H1 (cell line): ENCODE measurements at regions not wholly inside any gene's neighbourhood (a gene's known extent, or its start where the extent isn't known, plus 50 kb on each side); places are given as distances from the start of the nearest gene placed in this dataset.

Experiments
- CTCF ChIA-PET: fragments of 300-600 bp; sonication (Branson Sonifier 250); formaldehyde crosslinking; loops from one replicate; lab custom pipeline; 2021; ENCODE audit not compliant: partially characterized antibody; lab: Charles Lee
- POLR2A ChIA-PET: fragments of 300-600 bp; sonication (Branson Sonifier 250); formaldehyde crosslinking; loops from one replicate; lab custom pipeline; 2021; ENCODE audit warnings: inconsistent platforms; ENCODE audit not compliant: partially characterized antibody; lab: Charles Lee
- DNase-seq, 2 experiments: peaks; one replicate each; pipeline versions ENCODE4 v3.0.0 to v3.0.0-alpha.2; 2010 to 2022; ENCODE audit warnings: low spot score in 2 of 2, low read depth in 1 of 2, mixed read lengths in 1 of 2
- FAIRE-seq: peaks from 2 replicates; lab custom pipeline; 2011; peaks lifted over from hg19 to GRCh38; lab: Jason Lieb, UNC
- H2AFZ ChIP-seq: 2 replicates; pipeline ENCODE4 v1.8.1; 2012; ENCODE audit warnings: low read length, inconsistent platforms
- H2AK5ac ChIP-seq: 2 replicates; pipeline ENCODE4 v1.6.1; 2013; ENCODE audit warnings: low read depth, low read length
- H2BK120ac ChIP-seq: replicated peaks from 2 replicates; pipeline ENCODE3; 2013; ENCODE audit warnings: low read depth, low read length, inconsistent platforms
- H2BK12ac ChIP-seq: 2 replicates; pipeline ENCODE4 v1.6.1; 2013; ENCODE audit warnings: low read depth, low read length
- H2BK15ac ChIP-seq: 2 replicates; pipeline ENCODE4 v1.6.1; 2013; ENCODE audit warnings: low read length
- H2BK20ac ChIP-seq: 2 replicates; pipeline ENCODE4 v1.6.1; 2013; ENCODE audit warnings: low read length
- H2BK5ac ChIP-seq: 2 replicates; pipeline ENCODE4 v1.6.1; 2013; ENCODE audit warnings: low read depth, low read length
- H3K14ac ChIP-seq: 2 replicates; pipeline ENCODE4 v1.6.1; 2013; ENCODE audit warnings: inconsistent platforms; ENCODE audit not compliant: insufficient read length
- H3K18ac ChIP-seq: 2 replicates; pipeline ENCODE4 v1.6.1; 2013; ENCODE audit warnings: low read length; ENCODE audit errors: extremely low read depth
- H3K23ac ChIP-seq: 2 replicates; pipeline ENCODE4 v1.6.1; 2013; ENCODE audit warnings: inconsistent platforms; ENCODE audit not compliant: insufficient read length
- H3K23me2 ChIP-seq: 2 replicates; pipeline ENCODE4 v1.6.1; 2013; ENCODE audit warnings: low read depth, low read length
- H3K27ac ChIP-seq: 2 replicates; pipeline ENCODE4 v1.6.1; 2011; ENCODE audit warnings: low read depth, low read length, inconsistent platforms
- H3K27me3 ChIP-seq, 4 experiments: replicated peaks in 1 of 4; 1 replicate in 1 of 4; 2 replicates in 3 of 4; pipeline versions ENCODE4 v1.6.1 to v1.8.1; 2011 to 2013; ENCODE audit warnings: low read length in 3 of 4, mild to moderate bottlenecking in 3 of 4, inconsistent platforms in 2 of 4, mixed read lengths in 2 of 4, moderate library complexity in 1 of 4; ENCODE audit not compliant: control insufficient read depth in 3 of 4, insufficient read depth in 3 of 4; ENCODE audit errors: extremely low read depth in 1 of 4
- H3K36me3 ChIP-seq, 4 experiments: 2 replicates each; pipeline versions ENCODE4 v1.6.1 to v1.8.1; 2011 to 2013; ENCODE audit warnings: mild to moderate bottlenecking in 4 of 4, low read length in 3 of 4, moderate library complexity in 2 of 4, control low read depth in 1 of 4, inconsistent platforms in 1 of 4; ENCODE audit not compliant: insufficient read depth in 4 of 4, control insufficient read depth in 2 of 4
- H3K4ac ChIP-seq: replicated peaks from 2 replicates; pipeline ENCODE3; 2013; ENCODE audit warnings: low read length, low read depth, mixed read lengths, inconsistent platforms; ENCODE audit not compliant: insufficient read length
- H3K4me1 ChIP-seq, 4 experiments: replicated peaks in 1 of 4; 1 replicate in 1 of 4; 2 replicates in 3 of 4; pipeline versions ENCODE4 v1.6.1 to v1.8.1; 2011 to 2013; ENCODE audit warnings: low read length in 3 of 4, inconsistent platforms in 2 of 4, mixed read lengths in 1 of 4; ENCODE audit not compliant: insufficient read depth in 4 of 4, control insufficient read depth in 3 of 4
- H3K4me2 ChIP-seq, 2 experiments: 2 replicates each; pipeline versions ENCODE4 v1.6.1 to v1.8.1; 2011 to 2013; ENCODE audit warnings: low read depth in 2 of 2, low read length in 2 of 2, control low read depth in 1 of 2, inconsistent platforms in 1 of 2, mild to moderate bottlenecking in 1 of 2; ENCODE audit not compliant: insufficient read depth in 1 of 2
- H3K4me3 ChIP-seq, 4 experiments: fragments of 200-600, 300-600 bp in 1 of 4; sonication (generic), shearing (Covaris generic), sonication (Bioruptor Twin) in 1 of 4; 2 replicates each; pipeline versions ENCODE4 v1.5.1 to v1.8.1; 2011 to 2016; ENCODE audit warnings: low read length in 4 of 4, low read depth in 3 of 4, control low read depth in 2 of 4, inconsistent platforms in 2 of 4, mild to moderate bottlenecking in 2 of 4, mixed read lengths in 1 of 4, moderate library complexity in 1 of 4; ENCODE audit not compliant: insufficient read depth in 2 of 4; ENCODE audit errors: extremely low read depth in 1 of 4
- H3K56ac ChIP-seq: replicated peaks from 2 replicates; pipeline ENCODE3; 2013; ENCODE audit warnings: low read depth, mild to moderate bottlenecking, mixed read lengths, low read length, inconsistent platforms; ENCODE audit not compliant: insufficient read length
- H3K79me1 ChIP-seq: 2 replicates; pipeline ENCODE4 v1.6.1; 2013; ENCODE audit warnings: low read depth, low read length, control low read depth
- H3K79me2 ChIP-seq, 2 experiments: 2 replicates each; pipeline versions ENCODE4 v1.6.1 to v1.8.1; 2012 to 2013; ENCODE audit warnings: low read length in 2 of 2, mild to moderate bottlenecking in 2 of 2, inconsistent platforms in 1 of 2; ENCODE audit not compliant: insufficient read depth in 2 of 2, control insufficient read depth in 1 of 2
- H3K9ac ChIP-seq, 4 experiments: replicated peaks in 1 of 4; 1 replicate in 1 of 4; 2 replicates in 3 of 4; pipeline versions ENCODE4 v1.6.1 to v1.8.1; 2011 to 2013; ENCODE audit warnings: low read depth in 3 of 4, low read length in 3 of 4, control low read depth in 2 of 4, mild to moderate bottlenecking in 2 of 4, moderate library complexity in 2 of 4, inconsistent platforms in 1 of 4; ENCODE audit errors: extremely low read depth in 1 of 4
- H3K9me3 ChIP-seq, 2 experiments: 2 replicates each; pipeline versions ENCODE4 v1.6.1 to v1.8.1; 2012 to 2013; ENCODE audit warnings: mild to moderate bottlenecking in 2 of 2, moderate library complexity in 2 of 2, control low read depth in 1 of 2, inconsistent platforms in 1 of 2, low read depth in 1 of 2, low read length in 1 of 2, mixed read lengths in 1 of 2; ENCODE audit not compliant: insufficient read depth in 2 of 2
- H4K20me1 ChIP-seq, 2 experiments: replicated peaks in 1 of 2; 2 replicates each; pipeline versions ENCODE3 to v1.8.1; 2011 to 2013; ENCODE audit warnings: inconsistent platforms in 2 of 2, low read length in 2 of 2, mild to moderate bottlenecking in 1 of 2; ENCODE audit not compliant: insufficient read depth in 2 of 2, control insufficient read depth in 1 of 2
- H4K5ac ChIP-seq: 2 replicates; pipeline ENCODE4 v1.6.1; 2013; ENCODE audit warnings: low read length, low read depth, mixed read lengths, inconsistent platforms; ENCODE audit not compliant: insufficient read length
- H4K8ac ChIP-seq: 2 replicates; pipeline ENCODE4 v1.8.0; 2013; ENCODE audit warnings: mild to moderate bottlenecking, moderate library complexity, low read length, inconsistent platforms; ENCODE audit not compliant: insufficient read depth; ENCODE audit errors: extremely low read depth
- H4K91ac ChIP-seq: replicated peaks from 2 replicates; pipeline ENCODE3; 2013; ENCODE audit warnings: low read length, mixed read lengths, inconsistent platforms; ENCODE audit not compliant: insufficient read length
- ASH2L ChIP-seq: fragments of 200-600, 300-600 bp; sonication (generic); IDR thresholded peaks from one replicate; pipeline ENCODE4 v1.7.1; 2017; ENCODE audit warnings: low read length
- BACH1 ChIP-seq: IDR thresholded peaks from 2 replicates; pipeline ENCODE4 v1.6.1; 2012; ENCODE audit warnings: low read length, improper control_type of control experiment
- E2F6 ChIP-seq: IDR thresholded peaks from 2 replicates; pipeline ENCODE4 v1.6.1; 2012; ENCODE audit warnings: inconsistent platforms
- EP300 ChIP-seq, 2 experiments: IDR thresholded peaks; 1 replicate in 1 of 2; 2 replicates in 1 of 2; pipeline ENCODE4 v1.6.1; 2011 to 2012; ENCODE audit warnings: low read depth in 2 of 2, low read length in 2 of 2, mild to moderate bottlenecking in 2 of 2, borderline replicate concordance in 1 of 2, inconsistent platforms in 1 of 2, moderate library complexity in 1 of 2
- EZH2 ChIP-seq: fragments of 200-600 bp; sonication (generic); IDR thresholded peaks from 2 replicates; pipeline ENCODE4 v1.7.1; 2012; ENCODE audit warnings: low read depth, mild to moderate bottlenecking, moderate library complexity, low read length, inconsistent platforms; ENCODE audit not compliant: severe bottlenecking
- GTF2F1 ChIP-seq: IDR thresholded peaks from 2 replicates; pipeline ENCODE4 v1.6.1; 2012; ENCODE audit warnings: low read depth, low read length, improper control_type of control experiment, borderline replicate concordance
- RFX5 ChIP-seq: IDR thresholded peaks from 2 replicates; pipeline ENCODE4 v1.6.1; 2011; ENCODE audit warnings: low read depth, low read length, improper control_type of control experiment, borderline replicate concordance
- RXRA ChIP-seq: IDR thresholded peaks from 2 replicates; pipeline ENCODE4 v1.6.1; 2011; ENCODE audit warnings: low read depth, mild to moderate bottlenecking, low read length, moderate library complexity; ENCODE audit not compliant: insufficient read depth
- SIX5 ChIP-seq: IDR thresholded peaks from 2 replicates; pipeline ENCODE4 v1.6.1; 2011; ENCODE audit warnings: mild to moderate bottlenecking, low read depth, low read length
- TAF1 ChIP-seq: IDR thresholded peaks from 2 replicates; pipeline ENCODE4 v1.6.1; 2011; ENCODE audit warnings: mild to moderate bottlenecking, low read depth, low read length
- TAF7 ChIP-seq: optimal IDR thresholded peaks from 2 replicates; pipeline ENCODE3; 2011; ENCODE audit warnings: low read depth, mild to moderate bottlenecking, inconsistent platforms, low read length, moderate library complexity, borderline replicate concordance
- TBP ChIP-seq: IDR thresholded peaks from 2 replicates; pipeline ENCODE4 v1.6.1; 2011; ENCODE audit warnings: low read depth, low read length, improper control_type of control experiment
- TCF12 ChIP-seq: IDR thresholded peaks from 2 replicates; pipeline ENCODE4 v1.6.1; 2011; ENCODE audit warnings: low read depth, mild to moderate bottlenecking, low read length
- WGBS, 2 experiments: shearing (Covaris generic) in 1 of 2; methylation state at CpG; one replicate each; pipeline versions ENCODE4 v1.1.6 to v1.1.7; 2013 to 2015; ENCODE audit warnings: low lambda C conversion rate in 2 of 2, mixed read lengths in 2 of 2, inconsistent platforms in 1 of 2, low coverage in 1 of 2, missing lambda C conversion rate in 1 of 2; ENCODE audit not compliant: insufficient replicate concordance in 2 of 2, insufficient coverage in 1 of 2, insufficient read length in 1 of 2; ENCODE audit errors: extremely low coverage in 1 of 2, missing lambda C conversion rate in 1 of 2; 5-methylcytosine and 5-hydroxymethylcytosine counted together

- Histone ChIP-seq H3K18ac (no peak overlapping the region), H3K14ac (no peak overlapping the region), H3K36me3 (no peaks in the 10 kb centered on the region), H3K27me3 (0 out of 7 replicates have a peak, but pooled peaks cover 0 to 8% (median 0%) of the 10 kb centered on the region in 4 experiments), H3K56ac (no peak overlapping the region), H4K91ac (no peak overlapping the region), H3K27ac (no peak overlapping the region), H3K9me3 (no peaks in the 10 kb centered on the region), H4K5ac (no peak overlapping the region), H4K20me1 (no peaks in the 10 kb centered on the region), H3K79me1 (no peaks in the 10 kb centered on the region), H3K4me1 (no peaks in the 10 kb centered on the region), H2BK120ac (no peak overlapping the region), H2BK12ac (no peak overlapping the region), H2AK5ac (no peak overlapping the region), H2BK20ac (no peak overlapping the region), H3K4ac (no peak overlapping the region), H2AFZ (no peak overlapping the region), H3K4me2 (no peak overlapping the region), H3K23me2 (no peaks in the 10 kb centered on the region), H2BK15ac (no peak overlapping the region), H3K4me3 (no peak overlapping the region), H3K23ac (no peak overlapping the region), H2BK5ac (no peak overlapping the region), H3K9ac (no peak overlapping the region), H4K8ac (no peak overlapping the region), H3K79me2 (no peaks in the 10 kb centered on the region)
- no peak for FAIRE-seq
- TF ChIP-seq TCF12 (no peak), GTF2F1 (no peak), EZH2 (no peak), TBP (no peak), SIX5 (no peak), ASH2L (no peak), RXRA (no peak), TAF7 (no peak), E2F6 (no peak), BACH1 (no peak), TAF1 (no peak), RFX5 (no peak), EP300 (IDR thresholded peaks at IDR 0.05; ENCODE audit: borderline replicate concordance in 1 of 2, low read depth in 2 of 2, low read length in 2 of 2) (no peak)
- WGBS, 2 experiments = 93% methylated on average over 4 of the region's 4 CpGs; no CpG with 5 or more reads in 1 of the 2 experiments
- no peak for DNase-seq
- POLR2A ChIA-PET = no interaction called here
- CTCF ChIA-PET = interaction anchor here (0.9 to 11.1 kb wide), 3 partner anchors 17 to 22 kb away, joined by 4 to 102 read pairs (median 13); no protein-coding TSS in a partner anchor
Measured at GRCh38 chr12:114152890-114153289, 186.8 kb upstream of the RBM19 start.
